BLaER1 treated with 17β-estradiol and CSF1 and Interleukin-3, amounts not matched to agents 10 nM and 100 nM (cell line): ENCODE measurements at regions not wholly inside any gene's neighbourhood (a gene's known extent, or its start where the extent isn't known, plus 50 kb on each side); places are given as distances from the start of the nearest gene placed in this dataset.
A peak's percentile ranks its signal among the peaks of the same experiment; 100 is the strongest.

Experiments
- H3K27ac ChIP-seq, 11 experiments: shearing (Covaris generic); formaldehyde crosslinking; 2 replicates each; pipeline ENCODE4 v1.8.1; 2022
- H3K27me3 ChIP-seq, 11 experiments: shearing (Covaris generic); formaldehyde crosslinking; 2 replicates each; pipeline ENCODE4 v1.8.1; 2022
- H3K36me3 ChIP-seq, 11 experiments: shearing (Covaris generic); formaldehyde crosslinking; 2 replicates each; pipeline ENCODE4 v1.8.1; 2022
- H3K4me1 ChIP-seq, 10 experiments: shearing (Covaris generic); formaldehyde crosslinking; 2 replicates each; pipeline ENCODE4 v1.8.1; 2022
- H3K4me2 ChIP-seq, 11 experiments: shearing (Covaris generic); formaldehyde crosslinking; 2 replicates each; pipeline ENCODE4 v1.8.1; 2022
- H3K4me3 ChIP-seq, 10 experiments: shearing (Covaris generic); formaldehyde crosslinking; 2 replicates each; pipeline ENCODE4 v1.8.1; 2022
- H3K9ac ChIP-seq, 11 experiments: shearing (Covaris generic); formaldehyde crosslinking; 2 replicates each; pipeline ENCODE4 v1.8.1; 2022
- H3K9me3 ChIP-seq, 11 experiments: shearing (Covaris generic); formaldehyde crosslinking; replicated peaks in 1 of 11; 2 replicates each; pipeline ENCODE4 v1.8.1; 2022
- H4K20me1 ChIP-seq, 11 experiments: shearing (Covaris generic); formaldehyde crosslinking; 2 replicates each; pipeline ENCODE4 v1.8.1; 2022
- Cebpa-rat ChIP-seq, 11 experiments: shearing (Covaris generic); IDR thresholded peaks; 2 replicates each; pipeline ENCODE4 v1.8.1; 2022

GRCh38 chr4:81632581-81633299 lies 161.0 kb upstream of the RASGEF1B start:
- no peaks in the 10 kb centered on the region for H3K27me3 ChIP-seq
- no peak overlapping the region for H3K9ac ChIP-seq
- H3K4me2 ChIP-seq = peak overlapping the region in 3 of 11 experiments; percentile 4 to 40 (median 6); a peak in 1 of 22 replicates
- H3K27ac ChIP-seq = peak overlapping the region in 1 of 11 experiments; percentile 17; a peak in 1 of 22 replicates
- no peak overlapping the region for H3K4me3 ChIP-seq
- no peaks in the 10 kb centered on the region for H4K20me1 ChIP-seq
- no peak for TF ChIP-seq Cebpa-rat (IDR thresholded peaks at IDR 0.05)
- H3K4me1 ChIP-seq = peaks cover 25 to 48% (median 38%) of the 10 kb centered on the region in 10 experiments
- H3K9me3 ChIP-seq = peaks cover 0 to 4% (median 0%) of the 10 kb centered on the region in 11 experiments; a peak in 1 of 22 replicates
- no peaks in the 10 kb centered on the region for H3K36me3 ChIP-seq

DNA sequence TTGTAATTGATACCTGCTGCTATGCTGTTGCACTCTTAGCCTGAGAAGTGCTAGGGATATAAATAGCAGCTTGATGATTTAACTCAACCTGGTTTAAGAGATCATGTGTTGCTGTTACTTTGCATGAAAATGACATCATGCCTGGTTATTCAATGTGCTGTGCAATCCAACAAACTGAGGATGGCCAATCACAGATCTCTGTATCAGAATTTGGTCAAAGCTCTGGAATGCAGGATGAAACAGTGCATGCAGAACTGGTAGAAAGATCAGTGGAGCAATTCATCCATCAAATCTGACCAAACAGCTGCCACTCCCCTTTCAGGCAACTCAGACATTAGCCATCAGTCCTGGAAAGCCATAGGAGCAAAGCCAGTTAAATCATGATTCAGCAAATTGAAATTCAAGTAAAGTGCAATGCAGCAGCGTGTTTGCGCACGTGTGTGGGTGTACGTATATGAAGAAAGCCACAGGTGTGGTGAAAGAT lies 160.3 kb upstream of the RASGEF1B start:
- Histone ChIP-seq H4K20me1 (no peaks in the 10 kb centered on the region), H3K9ac (no peak overlapping the region), H3K36me3 (no peaks in the 10 kb centered on the region), H3K4me1 (peaks cover 33 to 48% (median 45%) of the 10 kb centered on the region in 10 experiments), H3K27me3 (no peaks in the 10 kb centered on the region), H3K9me3 (peaks cover 0 to 4% (median 0%) of the 10 kb centered on the region in 11 experiments; a peak in 1 of 22 replicates), H3K4me3 (no peak overlapping the region), H3K4me2 (peak overlapping the region in 10 of 11 experiments; percentile 4 to 54 (median 38); a peak in 13 of 22 replicates), H3K27ac (peak overlapping the region in 1 of 11 experiments; percentile 17; a peak in 1 of 22 replicates)
- no peak for TF ChIP-seq Cebpa-rat (IDR thresholded peaks at IDR 0.05)

GRCh38 chr4:81629366-81629765 lies 157.7 kb upstream of the RASGEF1B start:
- no peak overlapping the region for H3K4me3 ChIP-seq
- peaks cover 0 to 4% (median 0%) of the 10 kb centered on the region in 11 experiments; a peak in 1 of 22 replicates for H3K9me3 ChIP-seq
- H3K27me3 ChIP-seq = no peaks in the 10 kb centered on the region
- TF ChIP-seq Cebpa-rat (IDR thresholded peaks at IDR 0.05) = no peak
- H3K27ac ChIP-seq = no peak overlapping the region
- H3K9ac ChIP-seq = no peak overlapping the region
- no peaks in the 10 kb centered on the region for H4K20me1 ChIP-seq
- no peaks in the 10 kb centered on the region for H3K36me3 ChIP-seq
- H3K4me2 ChIP-seq = no peak overlapping the region
- H3K4me1 ChIP-seq = peaks cover 36 to 49% (median 43%) of the 10 kb centered on the region in 10 experiments

DNA sequence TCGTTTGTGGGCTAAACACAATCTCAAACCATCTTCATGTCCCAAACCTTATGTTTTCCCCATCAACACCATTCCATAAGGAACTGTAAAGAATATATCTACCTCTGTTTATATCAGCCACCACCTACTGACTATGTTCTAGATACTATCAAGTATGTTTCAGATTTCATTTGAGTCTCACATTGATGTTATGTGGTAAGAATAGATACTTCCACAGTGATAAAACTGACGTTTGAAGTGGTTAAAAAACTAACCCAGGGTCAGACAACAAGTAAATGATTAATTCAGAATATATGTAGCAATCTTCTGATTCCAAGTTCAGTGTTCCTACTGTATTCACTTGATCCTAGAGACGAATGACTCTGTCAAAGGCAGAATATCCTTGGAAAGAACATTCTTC lies 156.8 kb upstream of the RASGEF1B start:
- Histone ChIP-seq H3K4me3 (no peak overlapping the region), H3K9ac (no peak overlapping the region), H3K4me1 (peaks cover 29 to 54% (median 45%) of the 10 kb centered on the region in 10 experiments), H3K4me2 (no peak overlapping the region), H4K20me1 (no peaks in the 10 kb centered on the region), H3K9me3 (peaks cover 0 to 4% (median 0%) of the 10 kb centered on the region in 11 experiments; a peak in 1 of 22 replicates), H3K27ac (no peak overlapping the region), H3K27me3 (no peaks in the 10 kb centered on the region), H3K36me3 (no peaks in the 10 kb centered on the region)
- no peak for TF ChIP-seq Cebpa-rat (IDR thresholded peaks at IDR 0.05)

DNA sequence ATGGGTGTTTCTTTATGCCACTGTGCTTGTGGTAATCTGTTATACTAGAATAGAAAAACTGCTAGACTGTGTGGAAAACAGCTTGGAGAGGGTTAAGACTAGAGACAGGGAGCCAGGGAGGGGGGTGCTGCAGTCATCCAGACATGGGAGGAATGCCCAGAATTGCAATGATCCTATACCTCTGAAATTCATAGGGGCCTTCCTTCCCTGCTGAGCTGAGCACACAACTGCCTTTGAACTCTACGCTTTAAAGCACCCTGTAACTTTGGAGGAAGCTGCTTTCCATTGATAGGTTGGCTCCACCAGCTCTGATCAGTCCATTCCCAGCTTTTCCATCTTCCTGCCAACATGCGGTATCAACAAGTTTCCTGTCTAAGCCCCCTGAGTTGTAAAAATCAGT lies 155.9 kb upstream of the RASGEF1B start:
- H3K4me3 ChIP-seq = no peak overlapping the region
- no peaks in the 10 kb centered on the region for H3K36me3 ChIP-seq
- peaks cover 28 to 54% (median 45%) of the 10 kb centered on the region in 10 experiments for H3K4me1 ChIP-seq
- TF ChIP-seq Cebpa-rat (IDR thresholded peaks at IDR 0.05) = no peak
- no peaks in the 10 kb centered on the region for H4K20me1 ChIP-seq
- no peak overlapping the region for H3K27ac ChIP-seq
- peak overlapping the region in 9 of 11 experiments; percentile 24 to 72 (median 56); a peak in 18 of 22 replicates for H3K4me2 ChIP-seq
- peaks cover 0 to 4% (median 0%) of the 10 kb centered on the region in 11 experiments; a peak in 1 of 22 replicates for H3K9me3 ChIP-seq
- no peak overlapping the region for H3K9ac ChIP-seq
- no peaks in the 10 kb centered on the region for H3K27me3 ChIP-seq

- H3K9me3 ChIP-seq = peaks cover 0 to 4% (median 0%) of the 10 kb centered on the region in 11 experiments; a peak in 1 of 22 replicates
- H3K27ac ChIP-seq = no peak overlapping the region
- H3K4me1 ChIP-seq = peaks cover 20 to 46% (median 38%) of the 10 kb centered on the region in 10 experiments
- no peak overlapping the region for H3K9ac ChIP-seq
- no peaks in the 10 kb centered on the region for H3K27me3 ChIP-seq
- no peak overlapping the region for H3K4me3 ChIP-seq
- H4K20me1 ChIP-seq = no peaks in the 10 kb centered on the region
- peak overlapping the region in 4 of 11 experiments; percentile 57 to 72 (median 67); a peak in 5 of 22 replicates for H3K4me2 ChIP-seq
- H3K36me3 ChIP-seq = no peaks in the 10 kb centered on the region
- TF ChIP-seq Cebpa-rat (IDR thresholded peaks at IDR 0.05) = no peak
Observed at GRCh38 chr4:81626851-81627250, 155.1 kb upstream of the RASGEF1B start.

GRCh38 chr4:81625422-81626417 lies 154.0 kb upstream of the RASGEF1B start:
- Histone ChIP-seq H3K9me3 (peaks cover 0 to 3% (median 0%) of the 10 kb centered on the region in 11 experiments; a peak in 1 of 22 replicates), H3K36me3 (no peaks in the 10 kb centered on the region), H4K20me1 (no peaks in the 10 kb centered on the region), H3K4me2 (peak overlapping the region; percentile 39 to 75 (median 66)), H3K4me3 (no peak overlapping the region), H3K27ac (peak overlapping the region in 8 of 11 experiments; percentile 3 to 49 (median 22); a peak in 8 of 22 replicates), H3K27me3 (no peaks in the 10 kb centered on the region), H3K9ac (no peak overlapping the region; a peak in 1 of 22 replicates), H3K4me1 (peaks cover 15 to 38% (median 29%) of the 10 kb centered on the region in 10 experiments)
- TF ChIP-seq Cebpa-rat (IDR thresholded peaks at IDR 0.05) = no peak

- H3K9me3 ChIP-seq = no peaks in the 10 kb centered on the region
- no peak for TF ChIP-seq Cebpa-rat (IDR thresholded peaks at IDR 0.05)
- no peaks in the 10 kb centered on the region for H3K27me3 ChIP-seq
- H3K9ac ChIP-seq = no peak overlapping the region
- no peaks in the 10 kb centered on the region for H4K20me1 ChIP-seq
- H3K27ac ChIP-seq = no peak overlapping the region
- H3K4me1 ChIP-seq = peaks cover 15 to 38% (median 29%) of the 10 kb centered on the region in 10 experiments
- H3K36me3 ChIP-seq = no peaks in the 10 kb centered on the region
- H3K4me2 ChIP-seq = no peak overlapping the region
- H3K4me3 ChIP-seq = no peak overlapping the region
Observed at GRCh38 chr4:81623434-81623833, 151.7 kb upstream of the RASGEF1B start.
